ENCODE measurements at regions not wholly inside any gene's neighbourhood (a gene's known extent, or its start where the extent isn't known, plus 50 kb on each side); places are given as distances from the start of the nearest gene placed in this dataset.

DNA sequence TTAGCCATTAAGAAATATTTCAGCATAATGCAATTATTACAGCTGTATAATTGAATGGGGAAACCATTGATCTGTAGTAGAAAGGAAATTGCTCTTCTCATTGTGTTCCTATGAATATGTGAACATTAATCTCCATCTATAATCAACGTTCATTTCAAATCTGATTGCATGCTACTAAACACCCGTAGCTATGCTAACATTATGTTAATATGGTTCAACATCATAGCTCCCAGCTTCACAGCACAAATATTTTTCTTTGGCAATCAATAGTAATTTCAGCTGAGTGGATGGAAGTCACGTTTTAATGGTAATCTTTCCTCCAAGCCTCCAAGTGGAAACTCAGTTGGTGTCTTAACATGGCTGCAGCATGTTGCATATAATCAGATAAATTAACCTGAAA is 454.4 kb downstream of the MAFB start:
- Mint-ChIP-seq H3K9me3 (no peaks in the 10 kb centered on the region), H3K27me3 (ENCODE audit: low read depth) (no peaks in the 10 kb centered on the region), H3K4me3 (no peak overlapping the region), H3K4me1 (peaks cover 6% of the 10 kb centered on the region; the same call in 1 of the 2 replicates), H3K36me3 (peaks cover 18% of the 10 kb centered on the region), H3K27ac (no peak overlapping the region)
- POLR2A ChIA-PET = no interaction called here
- CTCF ChIA-PET = interaction anchor here (1.8 kb wide), 1 partner anchor 16 kb away, joined by 6 read pairs; no protein-coding TSS in a partner anchor
- TF ChIP-seq IRF1 (CRISPR knock-in tag; IDR thresholded peaks at IDR 0.05) = no peak
- ATAC-seq = no peak
- no peak for DNase-seq (ENCODE audit: low spot score)

GRCh38 chr20:40233406-40233805 is 455.6 kb downstream of the MAFB start:
- H3K4me3 Mint-ChIP-seq = no peak overlapping the region
- CTCF ChIA-PET = interaction anchor here (0.9 to 1.8 kb wide), 2 partner anchors 18 to 73 kb away, joined by 4 to 6 read pairs; no protein-coding TSS in a partner anchor
- H3K9me3 Mint-ChIP-seq = no peaks in the 10 kb centered on the region

More at GRCh38 chr20:40233406-40233805, 455.6 kb downstream of the MAFB start:
- DNase-seq (ENCODE audit: low spot score) (no peak), ATAC-seq (no peak)
- POLR2A ChIA-PET = no interaction called here
- Mint-ChIP-seq H3K27me3 (ENCODE audit: low read depth) (no peaks in the 10 kb centered on the region), H3K4me1 (peaks cover 14% of the 10 kb centered on the region), H3K27ac (no peak overlapping the region), H3K36me3 (peaks cover 18% of the 10 kb centered on the region)
- TF ChIP-seq NFE2L1 (CRISPR knock-in tag; IDR thresholded peaks at IDR 0.05) (no peak), PRDM15 (CRISPR knock-in tag; IDR thresholded peaks at IDR 0.05) (no peak), TEAD4 (CRISPR knock-in tag; IDR thresholded peaks at IDR 0.05) (no peak), E2F4 (CRISPR knock-in tag; IDR thresholded peaks at IDR 0.05; ENCODE audit: borderline replicate concordance, low read depth) (no peak), CTCF (IDR thresholded peaks at IDR 0.05) (no peak), NR1H2 (CRISPR knock-in tag; IDR thresholded peaks at IDR 0.05) (no peak), NR2C2 (CRISPR knock-in tag; IDR thresholded peaks at IDR 0.05) (no peak), ERG (CRISPR knock-in tag; IDR thresholded peaks at IDR 0.05) (no peak), ESRRA (CRISPR knock-in tag; IDR thresholded peaks at IDR 0.05; ENCODE audit: borderline replicate concordance) (no peak), SP1 (CRISPR knock-in tag; conservative IDR thresholded peaks at IDR 0.05) (no peak)
- TF ChIP-seq, protein P1, sequence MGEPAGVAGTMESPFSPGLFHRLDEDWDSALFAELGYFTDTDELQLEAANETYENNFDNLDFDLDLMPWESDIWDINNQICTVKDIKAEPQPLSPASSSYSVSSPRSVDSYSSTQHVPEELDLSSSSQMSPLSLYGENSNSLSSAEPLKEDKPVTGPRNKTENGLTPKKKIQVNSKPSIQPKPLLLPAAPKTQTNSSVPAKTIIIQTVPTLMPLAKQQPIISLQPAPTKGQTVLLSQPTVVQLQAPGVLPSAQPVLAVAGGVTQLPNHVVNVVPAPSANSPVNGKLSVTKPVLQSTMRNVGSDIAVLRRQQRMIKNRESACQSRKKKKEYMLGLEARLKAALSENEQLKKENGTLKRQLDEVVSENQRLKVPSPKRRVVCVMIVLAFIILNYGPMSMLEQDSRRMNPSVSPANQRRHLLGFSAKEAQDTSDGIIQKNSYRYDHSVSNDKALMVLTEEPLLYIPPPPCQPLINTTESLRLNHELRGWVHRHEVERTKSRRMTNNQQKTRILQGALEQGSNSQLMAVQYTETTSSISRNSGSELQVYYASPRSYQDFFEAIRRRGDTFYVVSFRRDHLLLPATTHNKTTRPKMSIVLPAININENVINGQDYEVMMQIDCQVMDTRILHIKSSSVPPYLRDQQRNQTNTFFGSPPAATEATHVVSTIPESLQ (CRISPR knock-in tag; IDR thresholded peaks at IDR 0.05) = no peak

Data from WTC11 (cell line).